ENCODE measurements at regions not wholly inside any gene's neighbourhood (a gene's known extent, or its start where the extent isn't known, plus 50 kb on each side); places are given as distances from the start of the nearest gene placed in this dataset.
"Not testable (repeated sequence)": the region's sequence is repeated elsewhere in the genome, so short reads cannot be mapped to it uniquely, and the experiment has no call there.

DNA sequence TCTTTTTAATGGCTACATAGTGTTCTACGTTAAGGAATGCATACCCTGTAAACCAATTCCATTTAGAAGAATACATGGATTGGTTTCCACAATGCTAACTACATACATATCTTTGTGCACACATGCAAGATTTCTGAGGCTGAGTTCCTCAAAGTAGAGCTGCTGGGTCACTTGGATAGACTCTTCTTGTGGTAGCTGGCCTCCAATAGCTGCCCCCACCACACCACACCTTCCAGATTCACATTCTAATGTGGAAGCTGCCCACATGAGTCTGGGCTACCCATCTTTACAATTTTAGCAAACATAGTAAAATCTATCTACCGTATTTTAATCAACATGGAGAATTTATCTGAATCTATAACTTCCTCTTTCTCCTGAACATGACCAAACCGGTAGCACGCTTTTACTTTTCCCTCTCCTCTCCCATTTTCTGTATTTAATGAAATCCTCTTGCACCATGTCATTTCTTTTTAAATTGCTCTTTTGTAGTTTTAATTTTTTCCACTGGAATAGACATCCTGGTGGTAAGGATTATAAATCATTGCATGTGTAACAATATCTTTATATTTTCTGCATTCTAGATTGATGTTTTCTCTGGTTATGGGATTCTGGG, 74.7 kb upstream of the CITED2 start:
- TF ChIP-seq, protein P1, sequence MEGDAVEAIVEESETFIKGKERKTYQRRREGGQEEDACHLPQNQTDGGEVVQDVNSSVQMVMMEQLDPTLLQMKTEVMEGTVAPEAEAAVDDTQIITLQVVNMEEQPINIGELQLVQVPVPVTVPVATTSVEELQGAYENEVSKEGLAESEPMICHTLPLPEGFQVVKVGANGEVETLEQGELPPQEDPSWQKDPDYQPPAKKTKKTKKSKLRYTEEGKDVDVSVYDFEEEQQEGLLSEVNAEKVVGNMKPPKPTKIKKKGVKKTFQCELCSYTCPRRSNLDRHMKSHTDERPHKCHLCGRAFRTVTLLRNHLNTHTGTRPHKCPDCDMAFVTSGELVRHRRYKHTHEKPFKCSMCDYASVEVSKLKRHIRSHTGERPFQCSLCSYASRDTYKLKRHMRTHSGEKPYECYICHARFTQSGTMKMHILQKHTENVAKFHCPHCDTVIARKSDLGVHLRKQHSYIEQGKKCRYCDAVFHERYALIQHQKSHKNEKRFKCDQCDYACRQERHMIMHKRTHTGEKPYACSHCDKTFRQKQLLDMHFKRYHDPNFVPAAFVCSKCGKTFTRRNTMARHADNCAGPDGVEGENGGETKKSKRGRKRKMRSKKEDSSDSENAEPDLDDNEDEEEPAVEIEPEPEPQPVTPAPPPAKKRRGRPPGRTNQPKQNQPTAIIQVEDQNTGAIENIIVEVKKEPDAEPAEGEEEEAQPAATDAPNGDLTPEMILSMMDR (IDR thresholded peaks at IDR 0.05): no peak
- no peak for DNase-seq (ENCODE audit: low spot score)
- ATAC-seq (ENCODE audit: low FRiP score): no peak

DNA sequence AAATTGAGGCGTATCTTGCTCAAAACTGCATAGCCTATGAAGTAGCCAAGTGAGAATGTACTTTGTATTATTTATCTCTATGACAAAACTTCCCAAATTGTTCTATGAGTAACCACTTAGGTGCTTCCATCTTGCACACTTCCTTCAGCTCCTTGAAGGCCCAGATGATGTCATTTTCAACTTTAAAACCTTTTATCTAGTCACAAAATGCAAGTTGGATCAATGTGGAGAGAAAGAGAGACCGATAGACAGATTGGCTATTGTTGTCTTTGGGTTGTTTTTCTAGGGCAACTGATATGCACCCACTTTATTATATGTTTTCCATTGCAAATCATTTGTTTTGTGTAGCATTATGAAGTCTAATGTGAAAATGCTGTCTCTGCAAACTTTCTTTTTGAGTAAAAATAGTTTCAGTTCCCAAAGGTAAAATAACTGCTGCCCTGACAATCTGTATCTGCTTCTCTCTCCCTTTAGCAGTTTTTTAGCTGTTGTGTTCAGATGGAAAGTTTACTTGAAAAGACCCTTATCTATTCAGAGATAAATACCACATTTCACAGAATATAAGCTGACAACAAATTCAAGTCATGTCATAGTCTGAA, 73.7 kb upstream of the CITED2 start:
- TF ChIP-seq, protein P1 (IDR thresholded peaks at IDR 0.05): no peak
- DNase-seq (ENCODE audit: low spot score) (no peak), ATAC-seq (ENCODE audit: low FRiP score) (no peak)

DNA sequence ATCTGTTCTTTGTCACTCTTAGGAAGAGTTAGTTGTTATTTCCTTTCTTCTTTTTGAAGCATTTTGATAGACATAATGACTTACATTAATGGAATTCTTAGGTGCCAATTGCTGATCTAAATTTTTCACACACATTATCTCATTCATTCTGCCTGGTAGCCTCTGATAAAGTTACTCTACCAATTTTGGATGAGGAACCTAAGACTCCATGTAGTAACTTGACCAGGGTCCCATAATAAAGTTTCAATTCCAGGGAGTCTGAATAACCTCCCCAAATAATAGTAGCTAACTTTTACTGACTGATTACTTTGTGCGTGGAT, 73.2 kb upstream of the CITED2 start:
- TF ChIP-seq, protein P1 (IDR thresholded peaks at IDR 0.05): no peak
- no peak for ATAC-seq (ENCODE audit: low FRiP score)
- no peak for DNase-seq (ENCODE audit: low spot score)

DNA sequence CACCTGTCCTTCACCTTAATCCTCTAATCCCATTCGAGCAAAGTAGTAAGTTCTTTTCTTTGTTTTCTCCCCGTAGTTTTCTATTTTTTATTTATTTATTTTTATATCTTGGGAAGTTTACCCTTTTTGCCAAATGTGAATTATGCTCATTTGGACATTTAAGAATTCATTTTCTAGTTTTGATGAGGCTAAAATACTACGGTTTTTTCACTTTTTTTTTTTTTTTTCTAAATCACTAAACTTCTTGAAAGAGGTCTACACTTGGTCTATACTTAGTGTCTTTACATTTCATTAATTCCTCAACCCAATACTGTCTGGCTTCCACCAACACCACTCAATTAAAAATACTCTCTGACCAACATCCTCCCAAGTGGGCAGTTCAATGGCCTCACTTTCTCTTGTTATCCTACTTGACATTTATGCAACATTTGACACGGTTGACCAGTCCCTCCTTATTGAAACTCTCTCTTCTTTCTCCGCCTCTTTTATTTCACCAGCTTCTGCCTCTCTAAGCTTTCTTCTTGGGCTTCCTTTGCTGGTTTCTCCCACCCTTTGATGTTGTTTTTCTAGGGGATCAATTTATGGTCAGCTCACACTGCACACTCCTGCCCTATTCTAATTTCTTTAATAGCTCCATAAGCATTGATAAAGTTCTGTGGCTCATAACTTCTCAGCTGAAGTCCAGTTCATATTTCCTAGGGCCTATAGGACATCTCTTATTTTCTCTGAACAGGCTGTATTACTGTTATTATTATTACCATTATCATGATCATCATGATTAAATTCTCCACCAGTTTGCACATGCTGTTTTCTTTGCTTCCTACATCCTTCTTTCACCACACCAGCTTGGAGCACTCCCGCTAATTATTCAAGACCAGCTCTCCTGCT, 72.6 kb upstream of the CITED2 start:
- TF ChIP-seq, protein P1 (IDR thresholded peaks at IDR 0.05): no peak
- ATAC-seq (ENCODE audit: low FRiP score) (no peak), DNase-seq (ENCODE audit: low spot score) (no peak)

DNA sequence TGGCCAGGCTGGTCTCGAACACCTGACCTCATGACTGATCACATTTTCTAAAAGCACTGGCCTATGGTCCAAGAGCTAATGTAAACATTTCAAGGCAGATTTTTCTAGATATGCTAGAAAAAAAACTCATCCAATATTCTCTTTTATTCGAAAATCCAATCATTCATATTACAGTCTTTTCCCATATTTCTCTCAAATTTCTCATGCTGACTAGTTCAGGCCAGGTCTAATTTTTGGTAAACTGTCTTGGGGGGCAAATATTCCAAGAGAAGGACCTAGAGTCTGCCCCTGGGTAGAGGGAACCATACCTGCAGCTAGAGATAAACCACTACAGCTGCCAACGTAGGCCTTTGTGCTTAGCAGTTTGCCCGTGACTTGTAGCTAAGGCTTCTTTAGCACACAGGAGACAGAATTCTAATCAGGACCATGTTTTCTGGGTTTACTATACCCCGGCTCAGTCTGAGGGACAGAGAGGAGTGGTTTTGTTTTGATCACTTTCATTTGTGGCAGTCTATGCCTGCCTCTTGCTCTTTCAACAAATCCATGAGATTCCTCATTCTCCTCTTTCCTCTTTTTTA, 71.8 kb upstream of the CITED2 start:
- ATAC-seq (ENCODE audit: low FRiP score) (no peak), DNase-seq (ENCODE audit: low spot score) (no peak)
- TF ChIP-seq, protein P1 (IDR thresholded peaks at IDR 0.05): no peak

DNA sequence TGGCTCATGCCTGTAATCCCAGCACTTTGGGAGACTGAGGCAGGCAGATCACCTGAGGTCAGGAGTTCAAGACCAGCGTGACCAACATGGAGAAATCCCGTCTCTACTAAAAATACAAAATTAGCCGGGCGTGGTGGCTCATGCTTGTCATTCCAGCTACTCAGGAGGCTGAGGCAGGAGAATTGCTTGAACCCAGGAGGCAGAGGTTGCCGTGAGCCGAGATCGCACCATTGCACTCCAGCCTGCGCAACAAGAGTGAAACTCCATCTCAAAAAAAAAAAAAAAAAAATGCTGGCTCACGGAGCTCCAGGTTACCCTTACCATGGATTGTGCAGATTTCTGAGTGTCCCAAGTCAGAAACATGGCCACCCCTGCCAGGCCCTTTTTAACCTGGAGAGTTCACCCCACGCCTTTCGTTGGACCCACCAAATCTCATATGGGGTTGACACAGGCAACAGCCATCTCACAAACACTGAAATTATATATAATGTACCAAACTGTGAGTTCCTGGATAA, 69.9 kb upstream of the CITED2 start:
- not testable (repeated sequence) for ATAC-seq (ENCODE audit: low FRiP score); DNase-seq (ENCODE audit: low spot score)
